ENCODE measurements at regions not wholly inside any gene's neighbourhood (a gene's known extent, or its start where the extent isn't known, plus 50 kb on each side); places are given as distances from the start of the nearest gene placed in this dataset.
"Not testable (repeated sequence)": the region's sequence is repeated elsewhere in the genome, so short reads cannot be mapped to it uniquely, and the experiment has no call there.

DNA sequence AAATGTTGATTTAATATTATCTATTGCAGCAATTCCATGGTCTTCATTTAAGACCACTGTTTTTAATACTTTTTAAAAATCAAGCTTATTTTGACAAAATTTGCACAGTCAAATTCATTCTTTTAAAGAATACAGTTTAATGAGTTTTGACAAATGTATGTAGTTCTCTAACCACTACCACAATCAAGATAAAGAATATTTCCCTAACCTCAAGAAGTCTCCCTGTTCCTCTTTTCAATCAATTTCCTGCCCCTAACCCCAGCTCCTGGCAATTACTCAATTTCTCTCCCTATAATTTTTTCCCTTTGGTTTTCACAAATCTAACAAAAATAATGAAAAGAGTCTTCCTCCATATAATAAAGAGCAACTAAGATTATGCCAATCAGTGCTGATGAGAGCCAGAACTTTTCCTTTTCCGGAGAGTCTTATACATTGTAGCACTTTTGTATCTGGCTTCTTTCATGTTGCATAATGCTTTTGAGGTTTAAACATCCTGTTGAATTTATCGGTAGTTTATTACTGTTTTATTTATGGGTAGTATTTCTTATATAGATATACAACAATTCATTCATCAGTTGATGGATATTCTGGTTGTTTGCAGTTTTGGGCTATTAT is 231.7 kb downstream of the AASDHPPT start:
- Histone ChIP-seq H3K4me3 (ENCODE audit: low read length) (no peak overlapping the region), H2AFZ (ENCODE audit: low read length) (no peak overlapping the region), H4K20me1 (ENCODE audit: low read length) (no peaks in the 10 kb centered on the region), H3F3A (ENCODE audit: low read length, unreplicated experiment) (no peaks in the 10 kb centered on the region), H3K27ac (ENCODE audit: low read length) (no peak overlapping the region), H3K79me2 (ENCODE audit: low read length) (no peaks in the 10 kb centered on the region), H3K27me3 (ENCODE audit: low read length) (no peaks in the 10 kb centered on the region), H3K36me3 (ENCODE audit: low read depth, low read length) (no peaks in the 10 kb centered on the region), H3K9me2 (replicated peaks; ENCODE audit: low read length) (no peaks in the 10 kb centered on the region), H3K4me1 (ENCODE audit: insufficient read depth, low read length) (peaks cover 10% of the 10 kb centered on the region), H3K9ac (ENCODE audit: low read length) (no peak overlapping the region), H3K4me2 (ENCODE audit: low read length) (no peak overlapping the region), H3K9me3 (ENCODE audit: low read length) (no peaks in the 10 kb centered on the region; the same call in 1 of the 2 replicates)
- ATAC-seq (no peak), DNase-seq (no peak)
- intact Hi-C loops (cut with micrococcal nuclease), result loop anchor here (10.0 kb wide), 1 partner anchor 224 kb away; no protein-coding TSS in a partner anchor
- TF ChIP-seq EZH2phosphoT487 (IDR thresholded peaks at IDR 0.05; ENCODE audit: borderline replicate concordance, low read length) (no peak), EZH2 (IDR thresholded peaks at IDR 0.05; ENCODE audit: low read length, unreplicated experiment) (no peak)
- TF ChIP-seq, protein P1, sequence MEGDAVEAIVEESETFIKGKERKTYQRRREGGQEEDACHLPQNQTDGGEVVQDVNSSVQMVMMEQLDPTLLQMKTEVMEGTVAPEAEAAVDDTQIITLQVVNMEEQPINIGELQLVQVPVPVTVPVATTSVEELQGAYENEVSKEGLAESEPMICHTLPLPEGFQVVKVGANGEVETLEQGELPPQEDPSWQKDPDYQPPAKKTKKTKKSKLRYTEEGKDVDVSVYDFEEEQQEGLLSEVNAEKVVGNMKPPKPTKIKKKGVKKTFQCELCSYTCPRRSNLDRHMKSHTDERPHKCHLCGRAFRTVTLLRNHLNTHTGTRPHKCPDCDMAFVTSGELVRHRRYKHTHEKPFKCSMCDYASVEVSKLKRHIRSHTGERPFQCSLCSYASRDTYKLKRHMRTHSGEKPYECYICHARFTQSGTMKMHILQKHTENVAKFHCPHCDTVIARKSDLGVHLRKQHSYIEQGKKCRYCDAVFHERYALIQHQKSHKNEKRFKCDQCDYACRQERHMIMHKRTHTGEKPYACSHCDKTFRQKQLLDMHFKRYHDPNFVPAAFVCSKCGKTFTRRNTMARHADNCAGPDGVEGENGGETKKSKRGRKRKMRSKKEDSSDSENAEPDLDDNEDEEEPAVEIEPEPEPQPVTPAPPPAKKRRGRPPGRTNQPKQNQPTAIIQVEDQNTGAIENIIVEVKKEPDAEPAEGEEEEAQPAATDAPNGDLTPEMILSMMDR (conservative IDR thresholded peaks at IDR 0.05; ENCODE audit: low read depth, low read length), result no peak
- ChIA-PET POLR2A (ENCODE audit: unreplicated experiment) (no interaction called here), CTCF (no interaction called here)
- no TSS peak for BruUV-seq (replicated peaks)

DNA sequence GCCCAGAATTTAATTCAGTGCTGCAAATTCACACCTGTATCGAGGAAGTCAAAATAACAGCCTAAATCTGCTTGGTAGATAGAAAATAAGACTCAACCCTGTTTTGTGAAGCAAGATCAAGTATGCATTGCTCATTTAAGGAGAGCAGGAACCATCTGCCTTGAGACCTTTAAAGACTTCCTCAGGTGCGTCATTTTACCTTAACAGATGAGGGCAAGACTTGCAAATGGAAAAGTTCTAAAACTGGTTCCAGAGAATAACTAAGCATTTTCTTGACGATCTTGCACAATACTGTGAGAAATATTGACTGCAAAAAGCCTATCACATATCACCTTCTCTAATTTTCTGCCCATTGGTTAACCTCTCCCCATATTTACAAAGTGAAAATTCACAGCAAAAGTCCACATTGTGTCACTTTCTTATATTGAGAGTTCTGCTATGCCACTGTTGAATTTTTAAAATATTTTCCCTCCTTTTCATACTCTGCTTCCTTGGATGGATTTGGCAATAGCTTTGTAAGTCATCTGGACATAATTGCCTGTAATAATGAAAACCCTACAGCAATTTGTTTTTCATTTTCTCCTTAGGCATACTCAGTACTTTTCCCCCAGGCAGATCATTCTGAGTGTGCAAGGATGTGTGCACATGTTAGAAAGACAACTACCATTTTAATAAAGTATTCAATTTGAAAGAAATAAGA is 234.2 kb downstream of the AASDHPPT start:
- Histone ChIP-seq H3K9ac (ENCODE audit: low read length) (no peak overlapping the region), H2AFZ (ENCODE audit: low read length) (no peak overlapping the region), H3K79me2 (ENCODE audit: low read length) (no peaks in the 10 kb centered on the region), H3K9me2 (replicated peaks; ENCODE audit: low read length) (no peaks in the 10 kb centered on the region), H3K4me3 (ENCODE audit: low read length) (no peak overlapping the region), H3K4me2 (ENCODE audit: low read length) (no peak overlapping the region), H3K9me3 (ENCODE audit: low read length) (no peaks in the 10 kb centered on the region), H4K20me1 (ENCODE audit: low read length) (no peaks in the 10 kb centered on the region), H3K36me3 (ENCODE audit: low read depth, low read length) (no peaks in the 10 kb centered on the region), H3K27ac (ENCODE audit: low read length) (no peak overlapping the region), H3K4me1 (ENCODE audit: insufficient read depth, low read length) (no peaks in the 10 kb centered on the region), H3K27me3 (ENCODE audit: low read length) (no peaks in the 10 kb centered on the region), H3F3A (ENCODE audit: low read length, unreplicated experiment) (no peaks in the 10 kb centered on the region)
- ATAC-seq (no peak), DNase-seq (no peak)
- CTCF ChIA-PET, result no interaction called here
- TF ChIP-seq EZH2 (IDR thresholded peaks at IDR 0.05; ENCODE audit: low read length, unreplicated experiment) (no peak), EZH2phosphoT487 (IDR thresholded peaks at IDR 0.05; ENCODE audit: borderline replicate concordance, low read length) (no peak)
- TF ChIP-seq, protein P1 (conservative IDR thresholded peaks at IDR 0.05; ENCODE audit: low read depth, low read length), result no peak
- intact Hi-C loops (cut with micrococcal nuclease), result loop anchor here (10.0 kb wide), 1 partner anchor 723 kb away; no protein-coding TSS in a partner anchor
- BruUV-seq (replicated peaks), result no TSS peak
- POLR2A ChIA-PET (ENCODE audit: unreplicated experiment), result no interaction called here

DNA sequence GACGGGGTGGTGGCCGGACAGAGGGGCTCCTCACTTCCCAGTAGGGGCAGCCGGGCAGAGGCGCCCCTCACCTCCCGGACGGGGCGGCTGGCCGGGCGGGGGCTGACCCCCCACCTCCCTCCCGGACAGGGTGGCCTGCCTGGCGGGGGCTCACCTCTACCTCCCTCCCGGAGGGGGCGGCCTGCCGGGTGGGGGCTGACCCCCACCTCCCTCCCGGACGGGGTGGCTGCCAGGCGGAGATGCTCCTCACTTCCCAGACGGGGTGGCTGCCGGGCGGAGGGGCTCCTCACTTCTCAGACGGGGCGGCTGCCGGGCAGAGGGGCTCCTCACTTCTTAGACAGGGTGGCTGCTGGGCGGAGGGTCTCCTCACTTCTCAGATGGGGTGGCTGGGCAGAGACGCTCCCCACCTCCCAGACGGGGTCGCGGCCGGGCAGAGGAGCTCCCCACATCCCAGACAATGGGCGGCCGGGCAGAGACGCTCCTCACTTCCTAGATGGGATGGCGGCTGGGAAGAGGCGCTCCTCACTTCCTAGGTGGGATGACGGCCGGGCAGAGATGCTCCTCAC is 239.8 kb downstream of the AASDHPPT start:
- H3K9me3 ChIP-seq (ENCODE audit: low read length); POLR2A ChIA-PET (ENCODE audit: unreplicated experiment); H3K4me3 ChIP-seq (ENCODE audit: low read length); ATAC-seq; H3K9me2 ChIP-seq (replicated peaks; ENCODE audit: low read length); H2AFZ ChIP-seq (ENCODE audit: low read length); H3K27ac ChIP-seq (ENCODE audit: low read length); CTCF ChIA-PET; H3K4me1 ChIP-seq (ENCODE audit: insufficient read depth, low read length); H3K27me3 ChIP-seq (ENCODE audit: low read length); H4K20me1 ChIP-seq (ENCODE audit: low read length); DNase-seq; H3K36me3 ChIP-seq (ENCODE audit: low read depth, low read length); H3K4me2 ChIP-seq (ENCODE audit: low read length); H3K79me2 ChIP-seq (ENCODE audit: low read length); H3K9ac ChIP-seq (ENCODE audit: low read length); H3F3A ChIP-seq (ENCODE audit: low read length, unreplicated experiment); BruUV-seq (replicated peaks): not testable (repeated sequence)
- intact Hi-C loops (cut with micrococcal nuclease), result loop anchor here (10.0 kb wide), 1 partner anchor 718 kb away; no protein-coding TSS in a partner anchor

Data from PC-3 (cell line).